ENCODE measurements at regions not wholly inside any gene's neighbourhood (a gene's known extent, or its start where the extent isn't known, plus 50 kb on each side); places are given as distances from the start of the nearest gene placed in this dataset.

DNA sequence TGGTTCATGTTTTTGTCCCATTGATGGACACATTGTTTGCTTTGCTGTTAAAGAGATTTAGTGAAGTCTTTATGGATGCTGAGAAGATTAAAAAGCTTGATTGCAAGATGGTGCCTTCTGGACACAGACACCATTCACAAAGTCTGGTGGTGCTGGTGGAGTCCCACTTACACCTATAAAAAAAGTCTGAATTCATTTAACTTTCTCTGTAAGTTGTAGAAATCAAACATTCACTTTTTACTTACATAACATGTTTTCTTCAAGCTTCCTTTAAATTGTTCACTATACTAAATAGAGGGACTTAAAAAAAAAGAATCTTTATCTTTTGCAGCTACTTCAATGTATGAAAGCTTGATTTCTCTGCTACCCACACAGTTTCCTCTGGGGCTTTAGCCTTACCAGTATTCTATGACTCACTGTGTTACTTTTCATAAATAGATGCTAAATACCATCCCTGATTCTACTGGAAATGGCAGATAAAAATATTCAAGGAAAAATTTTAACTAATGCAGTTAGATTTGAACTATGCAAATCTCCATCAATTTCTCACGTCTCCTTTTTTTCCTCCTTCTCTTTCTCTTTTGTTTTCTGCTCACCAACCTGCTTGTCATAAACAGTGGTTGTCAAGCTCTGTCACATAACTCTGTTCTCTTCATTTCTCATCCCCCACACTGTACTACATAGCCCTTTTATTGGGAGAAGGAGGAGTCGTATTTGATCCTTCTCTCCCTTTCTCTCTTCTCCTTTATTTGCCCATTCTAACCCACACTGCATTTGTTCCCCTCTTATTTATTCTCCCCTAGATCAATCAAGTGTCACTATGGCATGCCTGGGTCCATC lies 89.7 kb downstream of the FAM76B start:
- H3K27ac Mint-ChIP-seq, result peak overlapping the region; percentile 76 to 91 (median 84)
- H3K9me3 Mint-ChIP-seq, result no peaks in the 10 kb centered on the region
- peaks cover 26 to 33% of the 10 kb centered on the region in 2 donors for H3K4me1 Mint-ChIP-seq
- no peaks in the 10 kb centered on the region for H3K27me3 Mint-ChIP-seq (ENCODE audit: low read depth in 3 of 3)
- H3K4me3 Mint-ChIP-seq, result peak overlapping the region; percentile 64 to 83 (median 69)
- DNase-seq, result peak in 2 of 3 donors; percentile 14 to 19
- no peaks in the 10 kb centered on the region for H3K36me3 Mint-ChIP-seq

DNA sequence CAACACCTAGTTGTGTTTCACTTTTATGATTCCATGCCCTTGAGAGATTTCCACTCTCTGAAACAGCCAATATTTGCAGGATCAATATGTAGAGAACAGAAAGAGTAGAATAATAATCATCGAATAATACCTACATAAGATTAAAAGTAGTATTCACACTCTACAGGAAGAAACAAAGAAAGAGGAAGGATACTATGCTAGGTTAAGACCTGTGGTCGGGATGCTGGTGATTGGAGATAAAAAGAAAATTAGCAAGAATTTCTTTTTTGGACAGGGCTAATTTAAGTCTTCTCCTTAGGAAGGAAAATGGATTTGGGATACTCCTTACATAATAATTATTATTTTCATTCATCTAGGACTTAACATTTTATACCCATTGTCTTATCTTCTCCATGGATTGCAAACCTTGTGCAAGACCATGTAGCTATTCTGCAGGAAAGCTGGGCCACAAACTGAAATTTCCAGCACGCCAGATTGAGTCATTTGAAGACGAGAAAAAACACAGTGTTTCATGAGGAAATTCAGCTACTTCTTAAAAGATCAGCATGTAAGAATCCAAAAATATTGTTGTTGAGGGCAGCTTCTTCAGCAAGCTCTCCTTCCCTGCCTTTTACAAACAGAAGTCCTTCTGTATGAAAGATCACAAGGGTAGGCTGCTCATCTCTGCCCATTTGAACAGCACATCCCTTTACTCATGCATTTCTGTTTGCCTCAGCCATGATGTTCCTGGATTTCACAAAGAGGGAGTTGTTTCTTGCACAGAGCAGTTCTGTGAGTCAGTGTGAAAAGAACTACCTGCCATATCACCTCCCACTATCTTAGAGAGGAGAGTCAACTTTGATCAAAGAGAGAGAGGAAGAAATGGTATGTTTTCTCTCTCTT lies 90.7 kb downstream of the FAM76B start:
- no peaks in the 10 kb centered on the region for H3K9me3 Mint-ChIP-seq
- no peaks in the 10 kb centered on the region for H3K27me3 Mint-ChIP-seq (ENCODE audit: low read depth in 3 of 3)
- peak overlapping the region in 5 of 6 donors; percentile 71 to 83 (median 80) for H3K27ac Mint-ChIP-seq
- H3K4me3 Mint-ChIP-seq, result peak overlapping the region in 3 of 5 donors; percentile 12 to 15 (median 15)
- H3K4me1 Mint-ChIP-seq, result peaks cover 26 to 33% of the 10 kb centered on the region in 2 donors
- DNase-seq, result no peak
- no peaks in the 10 kb centered on the region for H3K36me3 Mint-ChIP-seq

DNA sequence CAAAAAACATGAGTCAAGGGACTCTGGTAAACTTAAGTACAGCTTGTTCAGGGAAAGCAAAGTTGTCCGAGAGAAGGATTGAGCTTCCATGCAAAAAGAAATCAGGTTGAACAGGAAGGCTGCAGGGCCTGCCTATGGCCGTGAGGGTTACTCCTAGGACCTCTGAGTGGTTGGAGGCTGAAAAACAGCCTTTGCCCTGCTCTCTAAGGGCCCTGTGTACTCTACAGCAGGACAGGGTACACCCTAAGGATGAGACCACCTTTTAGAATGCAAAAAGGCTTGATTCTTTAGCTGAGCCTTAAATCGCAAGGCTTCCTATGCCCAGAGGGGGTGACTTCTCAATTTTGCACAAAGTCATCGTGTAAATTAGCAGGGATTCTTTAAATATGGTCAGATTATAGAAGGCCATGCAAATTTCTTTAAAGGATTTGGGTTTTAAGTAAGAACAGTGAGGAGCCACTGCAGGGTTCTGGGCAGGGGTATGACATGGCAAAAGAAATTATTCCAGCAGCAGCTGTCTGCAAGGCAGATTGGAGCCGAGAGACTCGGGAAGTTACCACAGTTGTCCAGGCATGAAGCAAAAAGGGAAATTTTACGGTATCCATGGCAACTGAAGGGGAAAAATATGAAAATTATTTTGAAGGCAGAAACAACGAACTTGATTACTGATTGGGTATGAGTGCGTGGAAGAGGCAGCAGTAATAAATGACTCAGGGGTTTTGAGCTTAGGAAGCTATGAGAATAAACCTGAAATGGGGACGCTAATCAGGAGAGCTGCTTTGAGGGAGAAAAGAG lies 91.8 kb downstream of the FAM76B start:
- H3K27ac Mint-ChIP-seq, result no peak overlapping the region
- no peak overlapping the region for H3K4me3 Mint-ChIP-seq
- no peaks in the 10 kb centered on the region for H3K36me3 Mint-ChIP-seq
- no peak for DNase-seq
- H3K4me1 Mint-ChIP-seq, result peaks cover 26 to 33% of the 10 kb centered on the region in 2 donors
- H3K27me3 Mint-ChIP-seq (ENCODE audit: low read depth in 3 of 3), result no peaks in the 10 kb centered on the region
- no peaks in the 10 kb centered on the region for H3K9me3 Mint-ChIP-seq

DNA sequence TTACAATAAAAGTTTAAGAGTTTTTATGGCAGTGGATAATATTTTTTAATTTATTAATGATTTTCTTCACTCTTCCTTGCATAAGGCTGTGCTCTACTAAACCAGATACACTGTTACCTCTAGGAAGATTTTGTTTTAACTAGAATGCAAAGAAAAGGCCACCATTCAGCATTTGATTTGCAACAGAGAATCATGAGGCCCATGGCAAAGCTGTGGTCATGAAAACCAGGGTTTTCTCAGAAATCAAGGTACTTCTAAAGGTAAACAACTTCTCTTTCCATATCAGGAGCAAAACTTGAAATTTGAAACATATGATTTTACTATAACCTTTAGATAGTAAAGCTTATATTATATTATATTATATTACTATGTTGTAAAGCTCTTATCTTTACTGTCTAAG lies 94.4 kb downstream of the FAM76B start:
- DNase-seq, result no peak
- no peak overlapping the region for H3K4me3 Mint-ChIP-seq
- H3K4me1 Mint-ChIP-seq, result peaks cover 17 to 20% of the 10 kb centered on the region in 2 donors
- no peaks in the 10 kb centered on the region for H3K36me3 Mint-ChIP-seq
- H3K27ac Mint-ChIP-seq, result no peak overlapping the region
- no peaks in the 10 kb centered on the region for H3K9me3 Mint-ChIP-seq
- H3K27me3 Mint-ChIP-seq (ENCODE audit: low read depth in 3 of 3), result no peaks in the 10 kb centered on the region

DNA sequence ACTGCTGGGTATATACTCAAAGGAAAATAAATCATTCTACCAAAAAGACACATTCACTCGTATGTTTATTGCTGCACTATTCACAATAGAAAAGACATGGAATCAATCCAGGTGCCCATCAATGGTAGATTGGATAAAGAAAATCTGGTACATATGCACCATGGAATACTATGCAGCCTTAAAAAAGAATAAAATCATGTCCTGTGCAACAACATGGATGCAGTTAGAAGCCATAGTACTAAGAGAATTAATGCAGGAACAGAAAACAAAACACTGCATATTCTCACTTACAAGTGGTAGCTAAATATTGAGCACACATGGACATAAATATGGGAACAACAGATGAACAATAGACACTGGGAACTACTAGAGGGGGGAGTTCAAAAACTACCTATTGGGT lies 96.3 kb downstream of the FAM76B start:
- H3K4me1 Mint-ChIP-seq, result peaks cover 0 to under 1% of the 10 kb centered on the region in 2 donors
- no peaks in the 10 kb centered on the region for H3K9me3 Mint-ChIP-seq
- no peaks in the 10 kb centered on the region for H3K36me3 Mint-ChIP-seq
- no peak overlapping the region for H3K27ac Mint-ChIP-seq
- H3K4me3 Mint-ChIP-seq, result no peak overlapping the region
- no peaks in the 10 kb centered on the region for H3K27me3 Mint-ChIP-seq (ENCODE audit: low read depth in 3 of 3)
- DNase-seq, result no peak

DNA sequence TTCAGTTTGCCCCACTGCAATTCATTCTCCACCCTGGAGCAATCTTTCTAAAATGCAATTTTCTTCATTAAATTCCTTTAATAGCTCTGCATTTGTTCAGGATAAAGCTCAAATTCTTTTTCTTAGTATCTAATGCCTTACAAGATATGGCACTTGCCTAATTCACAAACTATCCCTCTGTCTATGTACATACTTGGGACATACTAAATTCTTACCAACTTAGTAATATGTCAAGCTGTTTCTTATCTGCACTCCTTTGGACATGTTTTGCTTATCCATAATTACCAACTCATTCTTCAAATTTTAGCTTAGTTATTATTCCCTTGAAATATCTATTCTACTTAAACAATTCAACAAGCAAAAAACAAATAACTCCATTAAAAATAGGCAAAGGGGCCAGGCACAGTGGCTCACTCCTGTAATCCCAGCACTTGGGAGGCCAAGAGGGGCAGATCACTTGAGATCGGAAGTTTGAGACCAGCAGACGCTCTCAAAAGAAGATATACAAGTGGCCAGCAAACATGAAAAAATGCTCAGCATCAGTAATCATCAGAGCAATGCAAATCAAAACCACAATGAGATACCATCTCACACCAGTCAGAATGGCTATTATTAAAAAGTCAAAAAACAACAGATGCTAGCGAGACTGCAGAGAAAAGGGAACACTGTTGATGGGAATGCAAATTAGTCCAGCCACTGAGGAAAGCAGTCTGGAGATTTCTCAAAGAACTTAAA lies 96.9 kb downstream of the FAM76B start:
- Mint-ChIP-seq H3K4me3 (no peak overlapping the region), H3K27me3 (ENCODE audit: low read depth in 3 of 3) (no peaks in the 10 kb centered on the region)

DNA sequence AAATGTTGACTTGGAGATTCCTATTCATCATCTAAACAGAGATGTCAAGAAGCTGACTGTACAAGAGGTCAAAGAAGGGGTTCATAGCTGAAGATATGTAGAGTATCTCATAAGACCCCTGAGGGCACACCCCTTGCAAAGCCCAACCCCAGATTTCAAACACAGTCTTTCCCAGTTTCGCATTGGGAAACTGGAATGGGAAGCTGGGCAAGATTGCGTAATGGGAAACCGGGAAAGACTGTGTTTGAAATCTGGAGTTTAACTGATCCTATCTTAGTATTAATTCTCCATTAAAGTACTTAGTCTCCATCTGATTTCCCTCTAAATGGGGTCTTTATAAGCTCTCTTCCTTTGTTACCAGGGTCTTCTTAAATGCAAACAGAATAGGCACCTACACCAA lies 99.5 kb downstream of the FAM76B start:
- Mint-ChIP-seq H3K4me3 (no peak overlapping the region), H3K27ac (no peak overlapping the region)

More for the DNA sequence above, 96.9 kb downstream of the FAM76B start:
- H3K4me1 Mint-ChIP-seq, result no peaks in the 10 kb centered on the region
- H3K27ac Mint-ChIP-seq, result no peak overlapping the region
- DNase-seq, result no peak
- H3K36me3 Mint-ChIP-seq, result no peaks in the 10 kb centered on the region
- no peaks in the 10 kb centered on the region for H3K9me3 Mint-ChIP-seq

DNA sequence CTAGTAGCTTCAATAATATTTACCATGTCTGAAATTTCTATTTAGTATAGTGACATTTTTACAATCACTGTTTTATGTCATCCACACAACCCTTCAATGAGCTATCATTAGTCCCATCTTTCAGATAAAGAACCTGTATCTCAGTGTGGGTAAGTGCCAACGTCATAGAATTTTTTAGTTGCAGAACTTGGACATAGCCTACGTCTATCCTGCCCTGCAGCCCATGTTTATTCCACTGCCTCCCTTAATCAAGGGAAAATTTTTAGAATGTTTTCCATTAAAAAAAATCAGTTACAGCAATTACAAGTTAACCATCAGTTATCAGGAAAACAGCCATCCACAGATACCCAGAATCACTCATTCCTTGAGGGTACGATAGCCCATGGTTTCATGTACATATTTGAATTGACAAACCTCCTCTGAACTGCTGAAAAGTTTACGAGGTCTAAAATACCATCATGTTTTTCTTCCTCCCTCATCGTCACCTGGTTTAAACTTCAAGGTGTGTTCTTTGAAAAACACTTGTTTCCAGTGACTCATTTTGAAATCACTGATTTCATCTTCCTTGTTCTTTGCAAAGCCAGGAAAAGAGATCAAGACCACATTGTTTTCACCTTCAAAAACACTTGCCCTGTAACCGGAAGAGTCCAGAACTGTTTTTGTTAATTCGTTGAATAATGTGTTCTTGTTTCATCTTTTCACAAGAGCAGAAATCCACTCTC lies 100.9 kb downstream of the FAM76B start:
- Mint-ChIP-seq H3K4me3 (peak overlapping the region in 1 of 5 donors; percentile 39), H3K36me3 (no peaks in the 10 kb centered on the region), H3K27me3 (ENCODE audit: low read depth in 3 of 3) (peaks cover 0 to 2% (median 0%) of the 10 kb centered on the region in 3 donors), H3K4me1 (no peaks in the 10 kb centered on the region), H3K27ac (peak overlapping the region in 1 of 6 donors; percentile 66), H3K9me3 (no peaks in the 10 kb centered on the region)
- DNase-seq, result no peak

More for the DNA sequence above, 99.5 kb downstream of the FAM76B start:
- H3K36me3 Mint-ChIP-seq, result no peaks in the 10 kb centered on the region
- H3K27me3 Mint-ChIP-seq (ENCODE audit: low read depth in 3 of 3), result no peaks in the 10 kb centered on the region
- H3K9me3 Mint-ChIP-seq, result no peaks in the 10 kb centered on the region
- no peaks in the 10 kb centered on the region for H3K4me1 Mint-ChIP-seq
- DNase-seq, result no peak

DNA sequence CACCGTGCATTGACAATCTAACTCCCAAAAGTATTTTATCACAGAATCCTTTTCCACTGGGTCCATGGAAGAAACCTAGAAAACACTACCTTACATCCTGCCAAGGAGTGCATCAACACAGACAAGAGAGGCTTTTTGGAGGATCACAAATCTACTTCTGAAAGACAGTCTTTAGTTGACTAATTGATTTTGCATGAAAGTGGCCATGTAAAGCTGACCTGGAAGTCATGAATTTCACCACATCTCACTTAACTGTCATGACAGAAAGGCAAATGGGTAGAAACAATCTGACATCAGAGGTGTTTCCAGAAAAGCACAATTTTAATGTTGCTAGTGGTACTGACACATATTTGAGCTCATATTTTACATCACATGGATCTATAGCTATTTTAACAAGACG lies 101.6 kb downstream of the FAM76B start:
- Mint-ChIP-seq H3K27me3 (ENCODE audit: low read depth in 3 of 3) (peaks cover 0 to 2% (median 0%) of the 10 kb centered on the region in 3 donors), H3K36me3 (no peaks in the 10 kb centered on the region), H3K4me1 (no peaks in the 10 kb centered on the region), H3K4me3 (no peak overlapping the region), H3K9me3 (no peaks in the 10 kb centered on the region), H3K27ac (no peak overlapping the region)
- DNase-seq, result no peak

DNA sequence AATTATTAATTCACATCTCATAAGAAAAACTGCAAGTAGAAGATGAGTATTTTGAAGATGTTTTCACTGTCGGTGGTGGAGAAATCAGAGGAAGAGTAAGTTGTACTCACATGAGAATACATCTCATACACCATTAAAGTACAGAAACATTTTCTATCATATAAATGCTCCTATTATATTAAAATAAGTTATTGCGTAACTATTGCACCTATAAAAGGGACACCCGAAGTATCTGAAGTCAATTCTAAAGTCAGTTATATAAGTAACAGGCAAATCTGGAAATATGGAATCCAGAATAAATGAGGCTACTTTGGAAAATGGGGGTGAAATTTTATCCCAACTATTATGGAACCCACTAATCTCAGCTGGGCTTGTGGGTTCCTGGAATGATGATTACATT lies 103.3 kb downstream of the FAM76B start:
- Mint-ChIP-seq H3K9me3 (no peaks in the 10 kb centered on the region), H3K27me3 (ENCODE audit: low read depth in 3 of 3) (peaks cover 0 to 2% (median 0%) of the 10 kb centered on the region in 3 donors), H3K36me3 (no peaks in the 10 kb centered on the region), H3K4me1 (no peaks in the 10 kb centered on the region), H3K27ac (no peak overlapping the region), H3K4me3 (no peak overlapping the region)
- no peak for DNase-seq

DNA sequence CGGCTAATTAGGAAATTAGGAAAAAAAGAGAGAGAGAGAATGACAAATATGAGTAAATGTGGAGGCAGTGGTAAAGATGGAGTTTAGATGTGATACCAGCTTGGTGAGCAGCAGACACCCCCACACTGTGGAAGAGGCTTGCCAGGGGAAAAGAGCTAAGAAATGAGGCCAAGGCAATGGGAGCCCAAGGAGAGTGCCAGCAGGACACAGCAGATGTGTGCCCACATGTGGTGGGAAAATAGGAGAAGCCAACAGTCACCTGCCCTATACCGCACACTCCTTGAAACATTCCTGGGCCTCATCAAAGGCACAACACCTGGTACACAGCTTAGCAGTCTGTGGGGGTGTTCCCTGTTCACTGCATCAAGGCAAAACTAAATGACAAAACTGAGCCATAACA lies 104.9 kb downstream of the FAM76B start:
- H3K27me3 Mint-ChIP-seq (ENCODE audit: low read depth in 3 of 3), result peaks cover 0 to 2% (median 0%) of the 10 kb centered on the region in 3 donors
- no peaks in the 10 kb centered on the region for H3K9me3 Mint-ChIP-seq
- no peaks in the 10 kb centered on the region for H3K4me1 Mint-ChIP-seq
- no peak overlapping the region for H3K27ac Mint-ChIP-seq
- no peak for DNase-seq
- no peaks in the 10 kb centered on the region for H3K36me3 Mint-ChIP-seq
- no peak overlapping the region for H3K4me3 Mint-ChIP-seq

DNA sequence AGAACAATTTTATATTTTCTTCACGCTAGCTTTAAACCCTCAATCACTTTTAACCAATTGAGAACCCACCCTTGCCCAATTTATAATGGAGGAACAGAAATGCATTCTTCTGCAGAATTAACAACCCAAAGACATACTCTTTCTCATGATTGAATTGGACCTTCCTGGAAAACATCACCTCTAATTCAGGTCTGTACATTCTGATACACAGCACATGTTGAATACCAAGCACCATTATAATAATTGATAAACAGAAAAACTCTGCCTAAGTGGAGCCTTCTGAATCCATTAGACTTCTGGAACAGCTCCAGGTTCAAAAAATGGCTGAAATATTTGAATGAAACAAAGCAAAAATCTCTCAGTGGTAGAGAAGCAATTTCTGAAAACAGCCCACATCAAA lies 105.4 kb downstream of the FAM76B start:
- H3K4me3 Mint-ChIP-seq, result no peak overlapping the region
- H3K27ac Mint-ChIP-seq, result no peak overlapping the region
- DNase-seq, result no peak
- no peaks in the 10 kb centered on the region for H3K36me3 Mint-ChIP-seq
- H3K27me3 Mint-ChIP-seq (ENCODE audit: low read depth in 3 of 3), result peaks cover 0 to 2% (median 0%) of the 10 kb centered on the region in 3 donors
- H3K9me3 Mint-ChIP-seq, result no peaks in the 10 kb centered on the region
- H3K4me1 Mint-ChIP-seq, result no peaks in the 10 kb centered on the region
